ENCODE measurements at regions not wholly inside any gene's neighbourhood (a gene's known extent, or its start where the extent isn't known, plus 50 kb on each side); places are given as distances from the start of the nearest gene placed in this dataset.
"Not testable (repeated sequence)": the region's sequence is repeated elsewhere in the genome, so short reads cannot be mapped to it uniquely, and the experiment has no call there.

- POLR2A ChIA-PET = no interaction called here
- H3K9ac ChIP-seq = no peak overlapping the region
- H3K27ac ChIP-seq (ENCODE audit: low read depth in 2 of 2, low read length in 1 of 2) = no peak overlapping the region
Measured at GRCh38 chr6:169099411-169100202, 154.0 kb downstream of the THBS2 start.

GRCh38 chr6:169098651-169099050 lies 155.0 kb downstream of the THBS2 start:
- H3K27ac ChIP-seq (ENCODE audit: low read depth in 2 of 2, low read length in 1 of 2); H4K20me1 ChIP-seq (ENCODE audit: insufficient read depth); CTCF ChIA-PET; H3K9me2 ChIP-seq; H3K9me3 ChIP-seq; DNase-seq; H3K4me2 ChIP-seq; H2AFZ ChIP-seq (ENCODE audit: low read depth); H3K79me2 ChIP-seq (ENCODE audit: insufficient read depth); H3K36me3 ChIP-seq (replicated peaks in 1 of 2; ENCODE audit: control insufficient read depth in 1 of 2, insufficient read depth in 2 of 2, low read length in 1 of 2); H3K9ac ChIP-seq; H3K27me3 ChIP-seq (ENCODE audit: insufficient read depth); H3F3A ChIP-seq (replicated peaks; ENCODE audit: insufficient read depth); POLR2A ChIA-PET; H3K4me3 ChIP-seq (ENCODE audit: low read depth in 2 of 2, low read length in 1 of 2): not testable (repeated sequence)
- H3K4me1 ChIP-seq (ENCODE audit: control insufficient read depth in 1 of 2, insufficient read depth in 2 of 2, low read depth in 1 of 2, low read length in 1 of 2) = peaks cover 0 to 11% of the 10 kb centered on the region in 2 experiments; a peak in 1 of 4 replicates
- 28% methylated on average over 2 of the region's 2 CpGs for WGBS (ENCODE audit: low lambda C conversion rate)

More at GRCh38 chr6:169099411-169100202, 154.0 kb downstream of the THBS2 start:
- peaks cover 0 to 11% of the 10 kb centered on the region in 2 experiments; a peak in 1 of 4 replicates for H3K4me1 ChIP-seq (ENCODE audit: control insufficient read depth in 1 of 2, insufficient read depth in 2 of 2, low read depth in 1 of 2, low read length in 1 of 2)
- H3K9me3 ChIP-seq = no peaks in the 10 kb centered on the region
- no peaks in the 10 kb centered on the region for H3K9me2 ChIP-seq
- H2AFZ ChIP-seq (ENCODE audit: low read depth) = no peak overlapping the region
- TF ChIP-seq CTCF (IDR thresholded peaks at IDR 0.05) (peak; percentile 25), CHD2 (IDR thresholded peaks at IDR 0.05; ENCODE audit: low read length, partially characterized antibody) (no peak)
- WGBS (ENCODE audit: low lambda C conversion rate) = 62% methylated on average over 5 of the region's 5 CpGs
- no peaks in the 10 kb centered on the region for H3K79me2 ChIP-seq (ENCODE audit: insufficient read depth)
- no peak overlapping the region for H3K4me2 ChIP-seq
- no peaks in the 10 kb centered on the region for H3F3A ChIP-seq (replicated peaks; ENCODE audit: insufficient read depth)
- H4K20me1 ChIP-seq (ENCODE audit: insufficient read depth) = no peaks in the 10 kb centered on the region
- H3K27me3 ChIP-seq (ENCODE audit: insufficient read depth) = no peaks in the 10 kb centered on the region
- no peak overlapping the region for H3K4me3 ChIP-seq (ENCODE audit: low read depth in 2 of 2, low read length in 1 of 2)
- CTCF ChIA-PET = no interaction called here
- no peak for DNase-seq
- no peaks in the 10 kb centered on the region for H3K36me3 ChIP-seq (replicated peaks in 1 of 2; ENCODE audit: control insufficient read depth in 1 of 2, insufficient read depth in 2 of 2, low read length in 1 of 2)

- H4K20me1 ChIP-seq (ENCODE audit: insufficient read depth) = no peaks in the 10 kb centered on the region
- no peak for TF ChIP-seq PBX3 (IDR thresholded peaks at IDR 0.05)
- no peak for TF ChIP-seq JUND (IDR thresholded peaks at IDR 0.05)
- TF ChIP-seq POLR2AphosphoS5 (IDR thresholded peaks at IDR 0.05; ENCODE audit: low read depth, low read length) = no peak
- no peak for TF ChIP-seq RCOR1 (IDR thresholded peaks at IDR 0.05; ENCODE audit: low read length)
- TF ChIP-seq ELF1 (IDR thresholded peaks at IDR 0.05) = no peak
- TF ChIP-seq FOSL2 (IDR thresholded peaks at IDR 0.05; ENCODE audit: borderline replicate concordance, low read depth) = no peak
- TF ChIP-seq NRF1 (IDR thresholded peaks at IDR 0.05; ENCODE audit: low read depth, low read length) = no peak
- TF ChIP-seq YY1 (IDR thresholded peaks at IDR 0.05; ENCODE audit: low read depth) = no peak
- H3K9ac ChIP-seq = no peak overlapping the region
- H3K4me3 ChIP-seq (ENCODE audit: low read depth in 2 of 2, low read length in 1 of 2) = no peak overlapping the region
- H3K36me3 ChIP-seq (replicated peaks in 1 of 2; ENCODE audit: control insufficient read depth in 1 of 2, insufficient read depth in 2 of 2, low read length in 1 of 2) = no peaks in the 10 kb centered on the region
- H3K4me1 ChIP-seq (ENCODE audit: control insufficient read depth in 1 of 2, insufficient read depth in 2 of 2, low read depth in 1 of 2, low read length in 1 of 2) = peaks cover 0 to 11% of the 10 kb centered on the region in 2 experiments; a peak in 1 of 4 replicates
- H3K4me2 ChIP-seq = no peak overlapping the region
- peak overlapping the region in 1 of 2 experiments; percentile 62; a peak in 1 of 4 replicates for H3K27ac ChIP-seq (ENCODE audit: low read depth in 2 of 2, low read length in 1 of 2)
- ChIA-PET CTCF (interaction anchor here (0.9 kb wide), 1 partner anchor 14 kb away, joined by 3 read pairs; no protein-coding TSS in a partner anchor), POLR2A (no interaction called here)
- WGBS (ENCODE audit: low lambda C conversion rate) = 35% methylated on average over 1 of the region's 1 CpG
- no peaks in the 10 kb centered on the region for H3F3A ChIP-seq (replicated peaks; ENCODE audit: insufficient read depth)
- H3K9me3 ChIP-seq = no peaks in the 10 kb centered on the region
- no peaks in the 10 kb centered on the region for H3K27me3 ChIP-seq (ENCODE audit: insufficient read depth)
- no peaks in the 10 kb centered on the region for H3K9me2 ChIP-seq
- no peak for DNase-seq
- no peak overlapping the region for H2AFZ ChIP-seq (ENCODE audit: low read depth)
- no peaks in the 10 kb centered on the region for H3K79me2 ChIP-seq (ENCODE audit: insufficient read depth)
Measured at GRCh38 chr6:169098116-169098515, 155.5 kb downstream of the THBS2 start.
